Spleen (tissue), 7 donors: ENCODE measurements at regions not wholly inside any gene's neighbourhood (a gene's known extent, or its start where the extent isn't known, plus 50 kb on each side); places are given as distances from the start of the nearest gene placed in this dataset.
A peak's percentile ranks its signal among the peaks of the same experiment; 100 is the strongest.

Source experiments
- POLR2A ChIP-seq, 3 donors: fragments of 450-650 bp; IDR thresholded peaks; one replicate each; pipeline ENCODE4 v1.5.1; 2017; ENCODE audit warnings: antibody characterized with exemption in 3 of 3, mild to moderate bottlenecking in 1 of 3
- POLR2AphosphoS5 ChIP-seq, 3 donors: sonication (generic); formaldehyde crosslinking; IDR thresholded peaks; one replicate each; pipeline ENCODE4 v1.5.1; 2017; ENCODE audit warnings: antibody characterized with exemption in 3 of 3
- TF ChIP-seq, protein P1 (sequence below), 11 experiments: fragments of 200-600 bp in 7 of 11; fragments of 450-650 bp in 4 of 11; sonication (generic) in 4 of 11; IDR thresholded peaks in 8 of 11; conservative IDR thresholded peaks in 3 of 11; 1 replicate in 7 of 11; 2 replicates in 4 of 11; pipeline versions ENCODE4 v1.4.0 to v1.8.0; 2016 to 2021; ENCODE audit warnings: antibody characterized with exemption in 11 of 11, inconsistent platforms in 4 of 11, mild to moderate bottlenecking in 1 of 11
- donor health status: DM: no; HTN: no; CAD: no; lungs with moderate emphysema.
- donor health status: DM: no; HTN: no; CAD: no.
- donor health status: DM: no; HTN: no; CAD: no.

GRCh38 chr22:44366372-44367300 lies 53.9 kb upstream of the SHISAL1 start:
- TF ChIP-seq, protein P1, sequence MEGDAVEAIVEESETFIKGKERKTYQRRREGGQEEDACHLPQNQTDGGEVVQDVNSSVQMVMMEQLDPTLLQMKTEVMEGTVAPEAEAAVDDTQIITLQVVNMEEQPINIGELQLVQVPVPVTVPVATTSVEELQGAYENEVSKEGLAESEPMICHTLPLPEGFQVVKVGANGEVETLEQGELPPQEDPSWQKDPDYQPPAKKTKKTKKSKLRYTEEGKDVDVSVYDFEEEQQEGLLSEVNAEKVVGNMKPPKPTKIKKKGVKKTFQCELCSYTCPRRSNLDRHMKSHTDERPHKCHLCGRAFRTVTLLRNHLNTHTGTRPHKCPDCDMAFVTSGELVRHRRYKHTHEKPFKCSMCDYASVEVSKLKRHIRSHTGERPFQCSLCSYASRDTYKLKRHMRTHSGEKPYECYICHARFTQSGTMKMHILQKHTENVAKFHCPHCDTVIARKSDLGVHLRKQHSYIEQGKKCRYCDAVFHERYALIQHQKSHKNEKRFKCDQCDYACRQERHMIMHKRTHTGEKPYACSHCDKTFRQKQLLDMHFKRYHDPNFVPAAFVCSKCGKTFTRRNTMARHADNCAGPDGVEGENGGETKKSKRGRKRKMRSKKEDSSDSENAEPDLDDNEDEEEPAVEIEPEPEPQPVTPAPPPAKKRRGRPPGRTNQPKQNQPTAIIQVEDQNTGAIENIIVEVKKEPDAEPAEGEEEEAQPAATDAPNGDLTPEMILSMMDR (IDR thresholded peaks at IDR 0.05 in 8 of 11, conservative IDR thresholded peaks at IDR 0.05 in 3 of 11): no peak
- TF ChIP-seq POLR2A (IDR thresholded peaks at IDR 0.05): no peak
- TF ChIP-seq POLR2AphosphoS5 (IDR thresholded peaks at IDR 0.05): peak in 1 of 3 donors; percentile 15
